Panc1 (cell line): ENCODE measurements at regions not wholly inside any gene's neighbourhood (a gene's known extent, or its start where the extent isn't known, plus 50 kb on each side); places are given as distances from the start of the nearest gene placed in this dataset.
"Not testable (repeated sequence)": the region's sequence is repeated elsewhere in the genome, so short reads cannot be mapped to it uniquely, and the experiment has no call there.

ENCODE experiments used
- ATAC-seq: fragments of 200-7000 bp; cut with Tn5 transposase; 2 replicates; pipeline ENCODE4 v1.9.1; 2020; ENCODE audit warnings: mild to moderate bottlenecking, moderate library complexity
- BruUV-seq: library from RNA; stranded (reverse); fragments of 400-500 nt; replicated peaks from 2 replicates; lab custom pipeline; 2021; lab: Mats Ljungman, UMichigan
- CTCF ChIA-PET: fragments of 300-600 bp; sonication (Branson Sonifier 250); formaldehyde crosslinking; loops from one replicate; lab custom pipeline; 2022; ENCODE audit warnings: antibody characterized with exemption; lab: Charles Lee
- POLR2A ChIA-PET: fragments of 300-600 bp; sonication (Branson Sonifier 250); formaldehyde crosslinking; loops from one replicate; lab custom pipeline; 2022; ENCODE audit warnings: antibody characterized with exemption; lab: Charles Lee
- DNase-seq: peaks from one replicate; pipeline ENCODE4 v3.0.0-alpha.2; 2010; ENCODE audit warnings: low read depth, low spot score
- H3K27ac ChIP-seq: 2 replicates; pipeline ENCODE4 v1.5.1; 2011; ENCODE audit warnings: mild to moderate bottlenecking, low read length, inconsistent platforms
- H3K27me3 ChIP-seq: fragments of 200-500 bp; sonication (Bioruptor generic); 2 replicates; pipeline ENCODE4 v1.6.0; 2014; ENCODE audit warnings: low read length, inconsistent platforms; ENCODE audit not compliant: control insufficient read depth, insufficient read depth
- H3K36me3 ChIP-seq: fragments of 200-500 bp; sonication (Bioruptor generic); 2 replicates; pipeline ENCODE4 v1.5.1; 2014; ENCODE audit warnings: inconsistent platforms, mild to moderate bottlenecking, low read length, moderate library complexity; ENCODE audit not compliant: control insufficient read depth, insufficient read depth
- H3K4me1 ChIP-seq: 2 replicates; pipeline ENCODE4 v1.5.1; 2011; ENCODE audit warnings: inconsistent platforms, mild to moderate bottlenecking, low read length, moderate library complexity; ENCODE audit not compliant: control insufficient read depth, insufficient read depth
- H3K4me3 ChIP-seq, 2 experiments: 2 replicates each; pipeline ENCODE4 v1.5.1; 2011 to 2012; ENCODE audit warnings: low read depth in 2 of 2, low read length in 2 of 2, mild to moderate bottlenecking in 2 of 2, inconsistent platforms in 1 of 2, moderate library complexity in 1 of 2
- H3K9me3 ChIP-seq: fragments of 200-500 bp; sonication (Bioruptor generic); 2 replicates; pipeline ENCODE4 v1.5.1; 2014; ENCODE audit warnings: low read depth, mild to moderate bottlenecking, inconsistent platforms, low read length, moderate library complexity; ENCODE audit not compliant: control insufficient read depth, insufficient read depth
- CTCF ChIP-seq: fragments of 450-650 bp; IDR thresholded peaks from 2 replicates; pipeline ENCODE4 v1.5.1; 2017; ENCODE audit warnings: mild to moderate bottlenecking
- POLR2AphosphoS5 ChIP-seq: IDR thresholded peaks from 2 replicates; pipeline ENCODE4 v1.6.1; 2012; ENCODE audit warnings: mild to moderate bottlenecking, low read depth, low read length, moderate library complexity
- SIN3A ChIP-seq: IDR thresholded peaks from 2 replicates; pipeline ENCODE4 v1.6.1; 2012; ENCODE audit warnings: low read depth, mild to moderate bottlenecking, low read length, moderate library complexity, borderline replicate concordance; ENCODE audit not compliant: insufficient read depth
- in situ Hi-C: cut with HindIII; loops from 2 replicates; pipeline ENCODE4 v1.10.0; 2016; ENCODE audit warnings: low sequenced_read_pairs, low pct_unique_long_range_greater_than_20kb
- intact Hi-C: fragments of 100-400 bp; cut with micrococcal nuclease; formaldehyde crosslinking; loops from one replicate; pipeline ENCODE4 v1.10.0; 2022; ENCODE audit not compliant: unreplicated experiment
- TF ChIP-seq, protein P1 (sequence below), 2 experiments: IDR thresholded peaks; 2 replicates each; pipeline ENCODE4 v1.6.1; 2011 to 2012; ENCODE audit warnings: low read depth in 2 of 2, control low read depth in 1 of 2, low read length in 1 of 2, mild to moderate bottlenecking in 1 of 2, moderate library complexity in 1 of 2; ENCODE audit not compliant: insufficient read depth in 1 of 2

DNA sequence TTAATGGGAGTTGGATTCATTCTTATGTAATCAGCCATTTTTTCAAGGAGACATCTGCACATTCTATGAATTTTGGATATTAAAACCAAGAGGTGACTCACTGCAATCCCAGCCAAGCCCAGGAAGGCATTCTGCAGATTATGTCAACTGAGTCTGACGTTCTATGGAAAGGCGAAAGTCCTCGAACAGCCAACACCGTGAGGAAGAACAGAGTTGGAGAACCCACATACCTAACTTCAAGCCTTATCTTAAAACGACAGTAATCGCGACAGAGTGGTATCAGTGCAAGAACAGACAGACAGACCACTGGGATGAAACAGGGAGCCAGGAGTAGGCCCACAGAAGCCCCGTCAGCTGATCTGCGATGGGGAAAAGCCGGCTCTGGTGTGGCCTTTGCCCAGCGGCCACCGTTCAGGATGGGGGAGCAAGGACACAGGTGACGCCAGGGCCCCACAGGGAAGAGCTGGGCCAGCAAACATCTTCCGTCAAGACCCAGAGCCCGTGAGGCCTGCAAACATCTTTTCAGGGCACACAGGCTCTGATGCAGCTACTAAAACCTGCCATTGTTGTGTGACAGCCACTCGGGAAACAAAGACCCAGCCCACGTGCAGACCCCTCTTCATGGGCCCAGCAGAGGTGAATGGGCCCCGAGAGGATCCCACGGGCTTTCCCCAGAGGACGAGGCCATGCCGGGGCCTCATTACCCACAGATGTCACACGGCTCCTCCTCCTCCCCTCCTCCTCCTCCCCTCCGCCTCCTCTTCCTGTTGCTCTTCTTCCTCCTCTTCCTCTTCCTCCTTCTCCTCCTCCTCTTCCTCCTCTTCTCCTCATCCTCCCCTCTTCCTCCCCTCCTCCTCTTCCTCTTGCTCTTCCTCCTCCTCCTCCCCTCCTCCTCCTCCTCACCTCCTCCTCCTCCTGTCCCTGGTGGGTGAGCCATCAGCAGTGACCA lies 277.6 kb downstream of the ADGRD1 start:
- Histone ChIP-seq H3K4me1 (no peaks in the 10 kb centered on the region), H3K4me3 (no peak overlapping the region), H3K9me3 (no peaks in the 10 kb centered on the region), H3K36me3 (no peaks in the 10 kb centered on the region), H3K27ac (no peak overlapping the region), H3K27me3 (no peaks in the 10 kb centered on the region)
- POLR2A ChIA-PET, result no interaction called here
- DNase-seq, result no peak
- ATAC-seq, result no peak
- in situ Hi-C loops, result no loop called here
- TF ChIP-seq CTCF, result no peak
- TF ChIP-seq, protein P1, sequence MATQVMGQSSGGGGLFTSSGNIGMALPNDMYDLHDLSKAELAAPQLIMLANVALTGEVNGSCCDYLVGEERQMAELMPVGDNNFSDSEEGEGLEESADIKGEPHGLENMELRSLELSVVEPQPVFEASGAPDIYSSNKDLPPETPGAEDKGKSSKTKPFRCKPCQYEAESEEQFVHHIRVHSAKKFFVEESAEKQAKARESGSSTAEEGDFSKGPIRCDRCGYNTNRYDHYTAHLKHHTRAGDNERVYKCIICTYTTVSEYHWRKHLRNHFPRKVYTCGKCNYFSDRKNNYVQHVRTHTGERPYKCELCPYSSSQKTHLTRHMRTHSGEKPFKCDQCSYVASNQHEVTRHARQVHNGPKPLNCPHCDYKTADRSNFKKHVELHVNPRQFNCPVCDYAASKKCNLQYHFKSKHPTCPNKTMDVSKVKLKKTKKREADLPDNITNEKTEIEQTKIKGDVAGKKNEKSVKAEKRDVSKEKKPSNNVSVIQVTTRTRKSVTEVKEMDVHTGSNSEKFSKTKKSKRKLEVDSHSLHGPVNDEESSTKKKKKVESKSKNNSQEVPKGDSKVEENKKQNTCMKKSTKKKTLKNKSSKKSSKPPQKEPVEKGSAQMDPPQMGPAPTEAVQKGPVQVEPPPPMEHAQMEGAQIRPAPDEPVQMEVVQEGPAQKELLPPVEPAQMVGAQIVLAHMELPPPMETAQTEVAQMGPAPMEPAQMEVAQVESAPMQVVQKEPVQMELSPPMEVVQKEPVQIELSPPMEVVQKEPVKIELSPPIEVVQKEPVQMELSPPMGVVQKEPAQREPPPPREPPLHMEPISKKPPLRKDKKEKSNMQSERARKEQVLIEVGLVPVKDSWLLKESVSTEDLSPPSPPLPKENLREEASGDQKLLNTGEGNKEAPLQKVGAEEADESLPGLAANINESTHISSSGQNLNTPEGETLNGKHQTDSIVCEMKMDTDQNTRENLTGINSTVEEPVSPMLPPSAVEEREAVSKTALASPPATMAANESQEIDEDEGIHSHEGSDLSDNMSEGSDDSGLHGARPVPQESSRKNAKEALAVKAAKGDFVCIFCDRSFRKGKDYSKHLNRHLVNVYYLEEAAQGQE (IDR thresholded peaks at IDR 0.05; ENCODE audit: insufficient read depth in 1 of 2, low read depth in 2 of 2, low read length in 1 of 2), result no peak
- no peak for TF ChIP-seq POLR2AphosphoS5
- intact Hi-C loops, result no loop called here
- BruUV-seq, result no TSS peak
- CTCF ChIA-PET, result no interaction called here

GRCh38 chr12:131232036-131232435 lies 278.3 kb downstream of the ADGRD1 start:
- intact Hi-C loops (no loop called here), in situ Hi-C loops (no loop called here)
- DNase-seq (no peak), ATAC-seq (no peak)
- Histone ChIP-seq H3K4me3 (no peak overlapping the region), H3K27me3 (no peaks in the 10 kb centered on the region), H3K36me3 (no peaks in the 10 kb centered on the region), H3K4me1 (no peaks in the 10 kb centered on the region), H3K27ac (no peak overlapping the region), H3K9me3 (no peaks in the 10 kb centered on the region)
- no TSS peak for BruUV-seq
- TF ChIP-seq, protein P1 (IDR thresholded peaks at IDR 0.05; ENCODE audit: insufficient read depth in 1 of 2, low read depth in 2 of 2, low read length in 1 of 2), result no peak
- TF ChIP-seq SIN3A, result no peak
- POLR2A ChIA-PET, result no interaction called here
- CTCF ChIA-PET, result no interaction called here

DNA sequence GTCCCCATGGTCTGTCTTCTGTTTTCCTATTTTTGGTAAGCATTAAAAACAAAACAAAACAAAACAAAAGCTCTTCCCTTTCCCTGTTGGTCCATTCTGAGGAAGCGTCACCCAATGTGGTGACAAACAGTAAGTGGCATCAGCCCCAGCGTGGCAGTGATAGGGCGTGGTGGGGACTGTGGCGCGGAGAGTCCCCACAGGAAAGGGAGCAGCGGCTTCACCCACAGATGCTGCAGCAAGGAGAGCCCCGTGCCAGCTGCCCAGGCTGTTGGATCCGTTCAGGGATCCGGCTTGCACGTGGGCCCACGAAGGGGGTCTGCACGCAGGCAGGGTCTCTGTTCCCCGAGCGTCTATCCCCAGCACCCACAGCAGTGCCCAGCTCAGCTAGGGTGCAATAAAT lies 279.2 kb downstream of the ADGRD1 start:
- ATAC-seq, H3K4me3 ChIP-seq, H3K27me3 ChIP-seq, BruUV-seq, CTCF ChIA-PET, H3K36me3 ChIP-seq, DNase-seq, intact Hi-C loops, POLR2A ChIA-PET, H3K9me3 ChIP-seq, H3K27ac ChIP-seq, in situ Hi-C loops, H3K4me1 ChIP-seq: not testable (repeated sequence)

DNA sequence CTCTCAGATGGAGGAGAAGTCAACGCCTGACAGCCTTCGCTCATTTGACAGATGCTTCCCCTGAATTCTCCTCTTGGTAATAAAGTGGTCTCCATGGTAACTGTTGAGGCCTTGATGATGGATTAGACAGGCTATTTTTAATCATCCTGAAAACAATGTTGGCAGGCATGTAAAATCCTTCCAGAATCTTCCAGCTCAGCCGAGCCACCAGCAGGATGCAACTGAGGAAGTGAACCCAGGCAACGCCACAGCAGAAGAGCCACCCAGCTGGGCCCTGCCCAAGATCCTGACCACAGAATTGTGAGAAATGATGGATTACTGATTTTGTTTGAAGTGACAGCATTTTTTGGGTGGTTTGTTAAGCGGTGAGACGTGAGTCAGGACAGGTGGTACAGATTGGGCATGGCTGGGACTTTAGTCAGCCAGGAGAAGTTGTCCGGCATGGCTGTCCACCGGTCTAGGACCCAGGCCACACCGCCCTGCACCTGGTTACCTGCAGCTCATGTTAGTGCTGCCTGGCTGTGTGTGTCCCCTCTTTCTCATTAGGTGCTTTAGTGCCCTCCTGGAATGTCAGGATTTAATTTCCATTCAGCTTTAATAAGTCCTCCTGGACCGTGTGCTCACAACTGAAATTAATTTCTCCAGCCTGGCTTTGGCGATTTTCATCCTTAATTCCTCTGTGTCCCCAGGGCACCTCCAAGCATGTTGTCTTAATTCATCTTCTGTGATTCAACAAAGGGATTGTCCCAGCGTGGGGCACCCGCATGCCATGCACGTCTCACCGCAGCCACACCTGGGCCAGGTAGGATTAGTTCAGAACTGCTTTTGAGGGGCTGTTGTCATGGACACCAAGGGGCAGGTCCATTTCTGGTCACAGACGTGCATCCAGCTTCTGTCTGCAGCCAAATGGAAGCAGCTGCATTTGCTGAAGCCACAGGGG lies 280.4 kb downstream of the ADGRD1 start:
- H3K4me1 ChIP-seq, H3K36me3 ChIP-seq, CTCF ChIA-PET, H3K27me3 ChIP-seq, ATAC-seq, H3K27ac ChIP-seq, BruUV-seq, POLR2A ChIA-PET, H3K9me3 ChIP-seq, H3K4me3 ChIP-seq, intact Hi-C loops, DNase-seq, in situ Hi-C loops: not testable (repeated sequence)
